ENCODE measurements at regions not wholly inside any gene's neighbourhood (a gene's known extent, or its start where the extent isn't known, plus 50 kb on each side); places are given as distances from the start of the nearest gene placed in this dataset.
A peak's percentile ranks its signal among the peaks of the same experiment; 100 is the strongest.
"Not testable (repeated sequence)": the region's sequence is repeated elsewhere in the genome, so short reads cannot be mapped to it uniquely, and the experiment has no call there.

- no peak overlapping the region for H3K4me3 ChIP-seq (ENCODE audit: low read length)
- 100% methylated on average over 2 of the region's 4 CpGs for WGBS
- H3K9me3 ChIP-seq (ENCODE audit: insufficient read depth, low read depth, low read length), result peaks cover 17% of the 10 kb centered on the region
- no peak overlapping the region for H3K9ac ChIP-seq (ENCODE audit: low read depth, low read length)
- H3K4me1 ChIP-seq (ENCODE audit: insufficient read depth, low read length), result peaks cover 28% of the 10 kb centered on the region
- H3K27me3 ChIP-seq (ENCODE audit: insufficient read depth, low read length), result no peaks in the 10 kb centered on the region
- H3K36me3 ChIP-seq (ENCODE audit: insufficient read depth, low read length), result no peaks in the 10 kb centered on the region
- no peak overlapping the region for H3K27ac ChIP-seq (ENCODE audit: low read depth, low read length)
These were observed 949.7 kb upstream of the NUDT12 start for GRCh38 chr5:104512063-104512825.

- no peaks in the 10 kb centered on the region for H3K9me3 ChIP-seq (ENCODE audit: insufficient read depth, low read depth, low read length)
- WGBS, result 66% methylated on average over 1 of the region's 1 CpG
- H3K36me3 ChIP-seq (ENCODE audit: insufficient read depth, low read length), result no peaks in the 10 kb centered on the region
- H3K4me3 ChIP-seq (ENCODE audit: low read length), result no peak overlapping the region
- no peak overlapping the region for H3K27ac ChIP-seq (ENCODE audit: low read depth, low read length)
- no peaks in the 10 kb centered on the region for H3K27me3 ChIP-seq (ENCODE audit: insufficient read depth, low read length)
- no peak overlapping the region for H3K9ac ChIP-seq (ENCODE audit: low read depth, low read length)
- peaks cover 18% of the 10 kb centered on the region; the same call in 1 of the 2 replicates for H3K4me1 ChIP-seq (ENCODE audit: insufficient read depth, low read length)
These were observed 935.7 kb upstream of the NUDT12 start for GRCh38 chr5:104498281-104498680.

GRCh38 chr5:104494083-104494482, 931.5 kb upstream of the NUDT12 start:
- no CpG with 5 or more reads among the region's 2 CpGs for WGBS
- Histone ChIP-seq H3K9ac (ENCODE audit: low read depth, low read length) (no peak overlapping the region), H3K36me3 (ENCODE audit: insufficient read depth, low read length) (no peaks in the 10 kb centered on the region), H3K27ac (ENCODE audit: low read depth, low read length) (no peak overlapping the region), H3K4me1 (ENCODE audit: insufficient read depth, low read length) (peaks cover 19% of the 10 kb centered on the region; the same call in 1 of the 2 replicates), H3K27me3 (ENCODE audit: insufficient read depth, low read length) (no peaks in the 10 kb centered on the region), H3K4me3 (ENCODE audit: low read length) (no peak overlapping the region), H3K9me3 (ENCODE audit: insufficient read depth, low read depth, low read length) (0 out of 2 replicates have a peak, but pooled peaks cover 3% of the 10 kb centered on the region)

- H3K9ac ChIP-seq (ENCODE audit: low read depth, low read length), result no peak overlapping the region
- no peaks in the 10 kb centered on the region for H3K4me1 ChIP-seq (ENCODE audit: insufficient read depth, low read length)
- no peak overlapping the region for H3K4me3 ChIP-seq (ENCODE audit: low read length)
- H3K27me3 ChIP-seq (ENCODE audit: insufficient read depth, low read length), result no peaks in the 10 kb centered on the region
- 0 out of 2 replicates have a peak, but pooled peaks cover 3% of the 10 kb centered on the region for H3K36me3 ChIP-seq (ENCODE audit: insufficient read depth, low read length)
- no peak overlapping the region for H3K27ac ChIP-seq (ENCODE audit: low read depth, low read length)
- 79% methylated on average over 2 of the region's 3 CpGs for WGBS
- peaks cover 23% of the 10 kb centered on the region for H3K9me3 ChIP-seq (ENCODE audit: insufficient read depth, low read depth, low read length)
These were observed 910.2 kb upstream of the NUDT12 start for GRCh38 chr5:104472811-104473210.

- H3K4me1 ChIP-seq (ENCODE audit: insufficient read depth, low read length), result no peaks in the 10 kb centered on the region
- no peaks in the 10 kb centered on the region for H3K36me3 ChIP-seq (ENCODE audit: insufficient read depth, low read length)
These were observed 893.5 kb upstream of the NUDT12 start for GRCh38 chr5:104456122-104456521.

GRCh38 chr5:104452550-104452949, 890.0 kb upstream of the NUDT12 start:
- no peak overlapping the region; the same call in 1 of the 2 replicates for H3K9ac ChIP-seq (ENCODE audit: low read depth, low read length)
- no peak overlapping the region for H3K27ac ChIP-seq (ENCODE audit: low read depth, low read length)

More at GRCh38 chr5:104456122-104456521, 893.5 kb upstream of the NUDT12 start:
- H3K27ac ChIP-seq (ENCODE audit: low read depth, low read length), result no peak overlapping the region
- WGBS, result 100% methylated on average over 1 of the region's 3 CpGs
- H3K9ac ChIP-seq (ENCODE audit: low read depth, low read length), result no peak overlapping the region
- H3K9me3 ChIP-seq (ENCODE audit: insufficient read depth, low read depth, low read length), result no peaks in the 10 kb centered on the region
- no peaks in the 10 kb centered on the region for H3K27me3 ChIP-seq (ENCODE audit: insufficient read depth, low read length)
- H3K4me3 ChIP-seq (ENCODE audit: low read length), result no peak overlapping the region

GRCh38 chr5:104451911-104452310, 889.3 kb upstream of the NUDT12 start:
- H3K4me1 ChIP-seq (ENCODE audit: insufficient read depth, low read length); H3K36me3 ChIP-seq (ENCODE audit: insufficient read depth, low read length); H3K27me3 ChIP-seq (ENCODE audit: insufficient read depth, low read length); H3K27ac ChIP-seq (ENCODE audit: low read depth, low read length); H3K9me3 ChIP-seq (ENCODE audit: insufficient read depth, low read depth, low read length): not testable (repeated sequence)
- 93% methylated on average over 27 of the region's 28 CpGs for WGBS
- Histone ChIP-seq H3K9ac (ENCODE audit: low read depth, low read length) (peak overlapping the region; percentile 36; the same call in 1 of the 2 replicates), H3K4me3 (ENCODE audit: low read length) (peak overlapping the region; percentile 32; the same call in 1 of the 2 replicates)

More at GRCh38 chr5:104452550-104452949, 890.0 kb upstream of the NUDT12 start:
- Histone ChIP-seq H3K4me1 (ENCODE audit: insufficient read depth, low read length) (no peaks in the 10 kb centered on the region), H3K9me3 (ENCODE audit: insufficient read depth, low read depth, low read length) (no peaks in the 10 kb centered on the region), H3K4me3 (ENCODE audit: low read length) (no peak overlapping the region), H3K27me3 (ENCODE audit: insufficient read depth, low read length) (no peaks in the 10 kb centered on the region), H3K36me3 (ENCODE audit: insufficient read depth, low read length) (no peaks in the 10 kb centered on the region)
- 93% methylated on average over 1 of the region's 1 CpG for WGBS

GRCh38 chr5:104444656-104445055, 882.1 kb upstream of the NUDT12 start:
- Histone ChIP-seq H3K4me3 (ENCODE audit: low read length) (no peak overlapping the region), H3K4me1 (ENCODE audit: insufficient read depth, low read length) (no peaks in the 10 kb centered on the region), H3K27ac (ENCODE audit: low read depth, low read length) (no peak overlapping the region), H3K9ac (ENCODE audit: low read depth, low read length) (no peak overlapping the region), H3K27me3 (ENCODE audit: insufficient read depth, low read length) (no peaks in the 10 kb centered on the region), H3K36me3 (ENCODE audit: insufficient read depth, low read length) (no peaks in the 10 kb centered on the region), H3K9me3 (ENCODE audit: insufficient read depth, low read depth, low read length) (no peaks in the 10 kb centered on the region)
- 96% methylated on average over 5 of the region's 5 CpGs for WGBS

GRCh38 chr5:104443706-104444105, 881.1 kb upstream of the NUDT12 start:
- no peaks in the 10 kb centered on the region for H3K9me3 ChIP-seq (ENCODE audit: insufficient read depth, low read depth, low read length)
- no peak overlapping the region for H3K27ac ChIP-seq (ENCODE audit: low read depth, low read length)
- WGBS, result 95% methylated on average over 17 of the region's 19 CpGs
- H3K9ac ChIP-seq (ENCODE audit: low read depth, low read length), result no peak overlapping the region
- no peaks in the 10 kb centered on the region for H3K36me3 ChIP-seq (ENCODE audit: insufficient read depth, low read length)
- H3K4me3 ChIP-seq (ENCODE audit: low read length), result no peak overlapping the region
- no peaks in the 10 kb centered on the region for H3K4me1 ChIP-seq (ENCODE audit: insufficient read depth, low read length)
- H3K27me3 ChIP-seq (ENCODE audit: insufficient read depth, low read length), result no peaks in the 10 kb centered on the region

- Histone ChIP-seq H3K27me3 (ENCODE audit: insufficient read depth, low read length) (no peaks in the 10 kb centered on the region), H3K4me1 (ENCODE audit: insufficient read depth, low read length) (no peaks in the 10 kb centered on the region), H3K4me3 (ENCODE audit: low read length) (no peak overlapping the region), H3K9me3 (ENCODE audit: insufficient read depth, low read depth, low read length) (no peaks in the 10 kb centered on the region), H3K36me3 (ENCODE audit: insufficient read depth, low read length) (no peaks in the 10 kb centered on the region), H3K27ac (ENCODE audit: low read depth, low read length) (no peak overlapping the region), H3K9ac (ENCODE audit: low read depth, low read length) (no peak overlapping the region)
- WGBS, result 95% methylated on average over 4 of the region's 4 CpGs
These were observed 869.4 kb upstream of the NUDT12 start for GRCh38 chr5:104431981-104432380.

- Histone ChIP-seq H3K36me3 (ENCODE audit: insufficient read depth, low read length) (no peaks in the 10 kb centered on the region), H3K9me3 (ENCODE audit: insufficient read depth, low read depth, low read length) (no peaks in the 10 kb centered on the region), H3K27ac (ENCODE audit: low read depth, low read length) (no peak overlapping the region), H3K9ac (ENCODE audit: low read depth, low read length) (no peak overlapping the region), H3K4me3 (ENCODE audit: low read length) (no peak overlapping the region), H3K4me1 (ENCODE audit: insufficient read depth, low read length) (no peaks in the 10 kb centered on the region), H3K27me3 (ENCODE audit: insufficient read depth, low read length) (no peaks in the 10 kb centered on the region)
- 82% methylated on average over 3 of the region's 4 CpGs for WGBS
These were observed 868.5 kb upstream of the NUDT12 start for GRCh38 chr5:104431002-104431620.

Data from HUES64 (cell line).